Spleen (tissue), 11 donors: ENCODE measurements at regions not wholly inside any gene's neighbourhood (a gene's known extent, or its start where the extent isn't known, plus 50 kb on each side); places are given as distances from the start of the nearest gene placed in this dataset.

Source experiments
- DNase-seq: peaks from one replicate; pipeline ENCODE4 v3.0.0-alpha.2; 2020
- H3K27ac ChIP-seq, 8 donors: fragments of 200-600 bp; sonication (generic) in 7 of 8; 1 replicate in 4 of 8; 2 replicates in 4 of 8; pipeline versions ENCODE4 v1.5.0 to v1.8.0; 2016 to 2021; ENCODE audit warnings: inconsistent platforms in 4 of 8, mild to moderate bottlenecking in 4 of 8, moderate library complexity in 1 of 8
- H3K27me3 ChIP-seq, 7 donors: fragments of 200-600 bp; sonication (generic) in 6 of 7; replicated peaks in 1 of 7; 1 replicate in 4 of 7; 2 replicates in 3 of 7; pipeline versions ENCODE4 v1.5.0 to v1.8.0; 2016 to 2021; ENCODE audit warnings: inconsistent platforms in 3 of 7, mild to moderate bottlenecking in 1 of 7
- H3K36me3 ChIP-seq, 6 donors: fragments of 200-600 bp; sonication (generic) in 5 of 6; 1 replicate in 4 of 6; 2 replicates in 2 of 6; pipeline versions ENCODE4 v1.5.0 to v1.8.0; 2016 to 2021; ENCODE audit warnings: inconsistent platforms in 2 of 6
- H3K4me1 ChIP-seq, 6 donors: fragments of 200-600 bp; sonication (generic) in 5 of 6; 1 replicate in 3 of 6; 2 replicates in 3 of 6; pipeline versions ENCODE4 v1.5.0 to v1.8.0; 2016 to 2021; ENCODE audit warnings: inconsistent platforms in 3 of 6
- H3K4me3 ChIP-seq, 8 donors: fragments of 200-600 bp; sonication (generic) in 7 of 8; 1 replicate in 4 of 8; 2 replicates in 4 of 8; pipeline versions ENCODE4 v1.5.0 to v1.8.0; 2016 to 2021; ENCODE audit warnings: inconsistent platforms in 4 of 8, mild to moderate bottlenecking in 4 of 8, moderate library complexity in 2 of 8
- H3K9me3 ChIP-seq, 8 donors: fragments of 200-600 bp; sonication (generic) in 7 of 8; 1 replicate in 4 of 8; 2 replicates in 4 of 8; pipeline versions ENCODE4 v1.5.0 to v1.8.0; 2016 to 2021; ENCODE audit warnings: inconsistent platforms in 4 of 8
- CTCF ChIP-seq, 11 experiments: fragments of 200-600 bp in 7 of 11; fragments of 450-650 bp in 4 of 11; sonication (generic) in 4 of 11; IDR thresholded peaks in 8 of 11; conservative IDR thresholded peaks in 3 of 11; 1 replicate in 7 of 11; 2 replicates in 4 of 11; pipeline versions ENCODE4 v1.4.0 to v1.8.0; 2016 to 2021; ENCODE audit warnings: antibody characterized with exemption in 11 of 11, inconsistent platforms in 4 of 11, mild to moderate bottlenecking in 1 of 11
- POLR2A ChIP-seq, 3 donors: fragments of 450-650 bp; IDR thresholded peaks; one replicate each; pipeline ENCODE4 v1.5.1; 2017; ENCODE audit warnings: antibody characterized with exemption in 3 of 3, mild to moderate bottlenecking in 1 of 3
- POLR2AphosphoS5 ChIP-seq, 3 donors: sonication (generic); formaldehyde crosslinking; IDR thresholded peaks; one replicate each; pipeline ENCODE4 v1.5.1; 2017; ENCODE audit warnings: antibody characterized with exemption in 3 of 3
- WGBS, 5 donors: extraction: QIAGEN DNeasy Blood & Tissue Kit in 3 of 5; methylation state at CpG; one replicate each; pipeline versions ENCODE4 v1.1.5 to v1.1.7; 2013 to 2018; 5-methylcytosine and 5-hydroxymethylcytosine counted together
- intact Hi-C: fragments of 100-400 bp; cut with DNase I; formaldehyde crosslinking; loops from one replicate; pipeline ENCODE4 v1.15.0; 2023; ENCODE audit warnings: low total_unique reads
- donor health status: healthy with polysubstance abuse.
- donor health status: DM: no; HTN: no; CAD: no; lungs with moderate emphysema.
- donor health status: DM: no; HTN: no; CAD: no.
- donor health status: Bipolar disorder and iron deficiency.
- donor health status: healthy.
- donor health status: DM: no; HTN: no; CAD: no.
- donor health status: DM: yes; HTN: yes; CAD: no.

GRCh38 chr7:45324683-45325237 is 167.2 kb downstream of the RAMP3 start:
- peaks cover 0 to 19% (median 9%) of the 10 kb centered on the region in 8 donors for H3K9me3 ChIP-seq
- no peaks in the 10 kb centered on the region for H3K36me3 ChIP-seq
- no peak overlapping the region for H3K27ac ChIP-seq
- H3K4me3 ChIP-seq, result no peak overlapping the region
- no peak for DNase-seq
- H3K4me1 ChIP-seq, result no peaks in the 10 kb centered on the region
- WGBS, 5 donors, result 55 to 78% (median 69%) methylated on average over 4 of the region's 4 CpGs
- TF ChIP-seq POLR2AphosphoS5 (IDR thresholded peaks at IDR 0.05) (no peak), POLR2A (IDR thresholded peaks at IDR 0.05) (no peak), CTCF (IDR thresholded peaks at IDR 0.05 in 8 of 11, conservative IDR thresholded peaks at IDR 0.05 in 3 of 11) (no peak)
- H3K27me3 ChIP-seq, result peaks cover 0 to 5% (median 0%) of the 10 kb centered on the region in 7 donors
- intact Hi-C loops, result no loop called here

GRCh38 chr7:45325378-45325777 is 167.8 kb downstream of the RAMP3 start:
- intact Hi-C loops, result no loop called here
- Histone ChIP-seq H3K9me3 (peaks cover 0 to 19% (median 9%) of the 10 kb centered on the region in 8 donors), H3K27me3 (peaks cover 0 to 5% (median 0%) of the 10 kb centered on the region in 7 donors), H3K4me1 (no peaks in the 10 kb centered on the region), H3K27ac (no peak overlapping the region), H3K4me3 (no peak overlapping the region), H3K36me3 (no peaks in the 10 kb centered on the region)
- DNase-seq, result no peak
- TF ChIP-seq CTCF (IDR thresholded peaks at IDR 0.05 in 8 of 11, conservative IDR thresholded peaks at IDR 0.05 in 3 of 11), result no peak
- TF ChIP-seq POLR2AphosphoS5 (IDR thresholded peaks at IDR 0.05), result no peak
- no peak for TF ChIP-seq POLR2A (IDR thresholded peaks at IDR 0.05)
- 69 to 79% (median 75%) methylated on average over 3 of the region's 3 CpGs for WGBS, 5 donors

GRCh38 chr7:45328403-45328981 is 170.9 kb downstream of the RAMP3 start:
- no peaks in the 10 kb centered on the region for H3K4me1 ChIP-seq
- WGBS, 5 donors, result 35 to 61% (median 53%) methylated on average over 5 of the region's 5 CpGs
- peaks cover 0 to 27% (median 18%) of the 10 kb centered on the region in 8 donors for H3K9me3 ChIP-seq

More at GRCh38 chr7:45328403-45328981, 170.9 kb downstream of the RAMP3 start:
- DNase-seq, result no peak
- Histone ChIP-seq H3K27me3 (peaks cover 0 to 17% (median 0%) of the 10 kb centered on the region in 7 donors), H3K27ac (no peak overlapping the region), H3K4me3 (no peak overlapping the region), H3K36me3 (no peaks in the 10 kb centered on the region)
- TF ChIP-seq POLR2A (IDR thresholded peaks at IDR 0.05) (no peak), CTCF (IDR thresholded peaks at IDR 0.05 in 8 of 11, conservative IDR thresholded peaks at IDR 0.05 in 3 of 11) (no peak), POLR2AphosphoS5 (IDR thresholded peaks at IDR 0.05) (no peak)
- intact Hi-C loops, result no loop called here
